ENCODE measurements at regions not wholly inside any gene's neighbourhood (a gene's known extent, or its start where the extent isn't known, plus 50 kb on each side); places are given as distances from the start of the nearest gene placed in this dataset.
A peak's percentile ranks its signal among the peaks of the same experiment; 100 is the strongest.
"Not testable (repeated sequence)": the region's sequence is repeated elsewhere in the genome, so short reads cannot be mapped to it uniquely, and the experiment has no call there.

- DNase-seq (ENCODE audit: low read depth): no peak
Measured at GRCh38 chr5:87105577-87105976, 162.1 kb upstream of the RASA1 start.

GRCh38 chr5:87109746-87110145 is 157.9 kb upstream of the RASA1 start:
- DNase-seq (ENCODE audit: low read depth): no peak

- DNase-seq (ENCODE audit: low read depth): no peak
Measured at GRCh38 chr5:87110721-87111120, 157.0 kb upstream of the RASA1 start.

GRCh38 chr5:87113861-87114260 is 153.8 kb upstream of the RASA1 start:
- DNase-seq (ENCODE audit: low read depth): no peak

- DNase-seq (ENCODE audit: low read depth): no peak
Measured at GRCh38 chr5:87114631-87115030, 153.1 kb upstream of the RASA1 start.

GRCh38 chr5:87115839-87116364 is 151.8 kb upstream of the RASA1 start:
- DNase-seq (ENCODE audit: low read depth): no peak

- DNase-seq (ENCODE audit: low read depth): no peak
Measured at GRCh38 chr5:87116825-87117512, 150.7 kb upstream of the RASA1 start.

GRCh38 chr5:87119588-87119987 is 148.1 kb upstream of the RASA1 start:
- no peak for DNase-seq (ENCODE audit: low read depth)

GRCh38 chr5:87120518-87121303 is 147.0 kb upstream of the RASA1 start:
- DNase-seq (ENCODE audit: low read depth): peak; percentile 7

- peak; percentile 11 for DNase-seq (ENCODE audit: low read depth)
Measured at GRCh38 chr5:87121304-87122150, 146.2 kb upstream of the RASA1 start.

- DNase-seq (ENCODE audit: low read depth): no peak
Measured at GRCh38 chr5:87122151-87122977, 145.3 kb upstream of the RASA1 start.

GRCh38 chr5:87125766-87126165 is 141.9 kb upstream of the RASA1 start:
- no peak for DNase-seq (ENCODE audit: low read depth)

GRCh38 chr5:87126869-87127268 is 140.8 kb upstream of the RASA1 start:
- DNase-seq (ENCODE audit: low read depth): no peak

GRCh38 chr5:87127426-87127825 is 140.3 kb upstream of the RASA1 start:
- no peak for DNase-seq (ENCODE audit: low read depth)

- DNase-seq (ENCODE audit: low read depth): no peak
Measured at GRCh38 chr5:87127956-87128687, 139.6 kb upstream of the RASA1 start.

GRCh38 chr5:87129046-87129445 is 138.6 kb upstream of the RASA1 start:
- no peak for DNase-seq (ENCODE audit: low read depth)

- no peak for DNase-seq (ENCODE audit: low read depth)
Measured at GRCh38 chr5:87132696-87133095, 135.0 kb upstream of the RASA1 start.

- not testable (repeated sequence) for DNase-seq (ENCODE audit: low read depth)
Measured at GRCh38 chr5:87134513-87134912, 133.2 kb upstream of the RASA1 start.

GRCh38 chr5:87136096-87136495 is 131.6 kb upstream of the RASA1 start:
- no peak for DNase-seq (ENCODE audit: low read depth)

- DNase-seq (ENCODE audit: low read depth): no peak
Measured at GRCh38 chr5:87136733-87137132, 130.9 kb upstream of the RASA1 start.

GRCh38 chr5:87137283-87137682 is 130.4 kb upstream of the RASA1 start:
- DNase-seq (ENCODE audit: low read depth): no peak

Measured in activated T-cell treated with anti-CD3 and anti-CD28 coated beads for 24 hours (primary cell).